Endothelial cell of umbilical vein (primary cell): ENCODE measurements at regions not wholly inside any gene's neighbourhood (a gene's known extent, or its start where the extent isn't known, plus 50 kb on each side); places are given as distances from the start of the nearest gene placed in this dataset.

Experiments
- BruUV-seq: library from RNA; stranded (reverse); fragments of 400-500 nt; replicated peaks from 2 replicates; lab custom pipeline; 2021; lab: Mats Ljungman, UMichigan
- CTCF ChIA-PET: fragments of 300-600, 350-600 bp; sonication (Branson Sonifier 250); formaldehyde crosslinking; loops from one replicate; lab custom pipeline; 2021; ENCODE audit warnings: antibody characterized with exemption, inconsistent platforms; lab: Charles Lee
- POLR2A ChIA-PET: fragments of 300-600, 350-600 bp; sonication (Branson Sonifier 250); formaldehyde crosslinking; loops from one replicate; lab custom pipeline; 2021; ENCODE audit warnings: antibody characterized with exemption, inconsistent platforms; lab: Charles Lee
- DNase-seq: peaks from one replicate; pipeline ENCODE4 v3.0.0-alpha.2; 2011; ENCODE audit warnings: low read depth, low spot score
- FAIRE-seq: peaks from 2 replicates; lab custom pipeline; 2011; peaks lifted over from hg19 to GRCh38; lab: Jason Lieb, UNC
- H2AFZ ChIP-seq: 2 replicates; pipeline ENCODE4 v1.6.0; 2012; ENCODE audit warnings: low read depth, low read length, control low read depth, inconsistent platforms
- H3K27ac ChIP-seq: 2 replicates; pipeline ENCODE4 v1.5.1; 2011; ENCODE audit warnings: low read depth, mild to moderate bottlenecking, control low read depth, low read length, moderate library complexity; ENCODE audit not compliant: insufficient read depth
- H3K27me3 ChIP-seq, 2 experiments: 2 replicates each; pipeline versions ENCODE4 v1.6.0 to v1.6.1; 2011; ENCODE audit warnings: low read length in 2 of 2, mixed read lengths in 1 of 2; ENCODE audit not compliant: control insufficient read depth in 2 of 2, insufficient read depth in 2 of 2
- H3K36me3 ChIP-seq, 2 experiments: 2 replicates in 1 of 2; 3 replicates in 1 of 2; pipeline ENCODE4 v1.5.1; 2011; ENCODE audit warnings: low read length in 2 of 2, mild to moderate bottlenecking in 1 of 2, moderate library complexity in 1 of 2; ENCODE audit not compliant: control insufficient read depth in 2 of 2, insufficient read depth in 2 of 2; ENCODE audit errors: extremely low read depth in 1 of 2
- H3K4me1 ChIP-seq: 3 replicates; pipeline ENCODE4 v1.5.1; 2011; ENCODE audit warnings: mild to moderate bottlenecking, low read length; ENCODE audit not compliant: control insufficient read depth, insufficient read depth; ENCODE audit errors: extremely low read depth
- H3K4me2 ChIP-seq: 2 replicates; pipeline ENCODE4 v1.6.1; 2011; ENCODE audit warnings: low read length, control low read depth, mixed read lengths; ENCODE audit not compliant: insufficient read depth
- H3K4me3 ChIP-seq, 3 experiments: fragments of 200-600 bp in 1 of 3; sonication (generic), shearing (Covaris generic) in 1 of 3; replicated peaks in 1 of 3; 2 replicates each; pipeline ENCODE4 v1.5.1; 2011 to 2016; ENCODE audit warnings: control low read depth in 3 of 3, low read length in 3 of 3, mild to moderate bottlenecking in 2 of 3, inconsistent platforms in 1 of 3, low read depth in 1 of 3, moderate library complexity in 1 of 3; ENCODE audit not compliant: insufficient read depth in 1 of 3
- H3K79me2 ChIP-seq: 2 replicates; pipeline ENCODE4 v1.6.0; 2012; ENCODE audit warnings: low read length, inconsistent platforms; ENCODE audit not compliant: control insufficient read depth, insufficient read depth
- H3K9ac ChIP-seq: replicated peaks from 2 replicates; pipeline ENCODE3; 2011; ENCODE audit warnings: low read length, control low read depth; ENCODE audit not compliant: insufficient read depth; ENCODE audit errors: extremely low read depth
- H3K9me1 ChIP-seq: replicated peaks from 3 replicates; pipeline ENCODE4 v1.6.0; 2011; ENCODE audit warnings: mild to moderate bottlenecking, low read length; ENCODE audit not compliant: control insufficient read depth, insufficient read depth; ENCODE audit errors: extremely low read depth
- H3K9me3 ChIP-seq: replicated peaks from 2 replicates; pipeline ENCODE4 v1.5.1; 2012; ENCODE audit warnings: low read length, inconsistent platforms; ENCODE audit not compliant: control insufficient read depth, insufficient read depth
- H4K20me1 ChIP-seq: replicated peaks from 2 replicates; pipeline ENCODE3; 2011; ENCODE audit warnings: mild to moderate bottlenecking, low read length; ENCODE audit not compliant: control insufficient read depth, insufficient read depth; ENCODE audit errors: extremely low read depth
- EZH2 ChIP-seq: IDR thresholded peaks from 2 replicates; pipeline ENCODE4 v1.6.1; 2012; ENCODE audit warnings: borderline replicate concordance, low read depth, mild to moderate bottlenecking, moderate library complexity, low read length, inconsistent platforms; ENCODE audit not compliant: severe bottlenecking
- FOS ChIP-seq: IDR thresholded peaks from 2 replicates; pipeline ENCODE4 v1.6.1; 2011; ENCODE audit warnings: mild to moderate bottlenecking, low read length, moderate library complexity, borderline replicate concordance; ENCODE audit not compliant: insufficient read depth
- GATA2 ChIP-seq: IDR thresholded peaks from 2 replicates; pipeline ENCODE4 v1.7.0; 2011; ENCODE audit warnings: low read depth, mild to moderate bottlenecking, moderate library complexity, mixed read lengths, low read length; ENCODE audit not compliant: insufficient read length, insufficient read depth
- JUN ChIP-seq: IDR thresholded peaks from 2 replicates; pipeline ENCODE4 v1.6.1; 2011; ENCODE audit warnings: borderline replicate concordance, low read depth; ENCODE audit not compliant: insufficient read length, insufficient read depth
- MYC ChIP-seq: IDR thresholded peaks from one replicate; pipeline ENCODE4 v1.6.1; 2011; ENCODE audit warnings: mild to moderate bottlenecking, low read depth, low read length
- POLR2A ChIP-seq: IDR thresholded peaks from 2 replicates; pipeline ENCODE4 v1.6.1; 2012; ENCODE audit warnings: low read depth, mild to moderate bottlenecking, control low read depth, low read length
- POLR2AphosphoS5 ChIP-seq: IDR thresholded peaks from 2 replicates; pipeline ENCODE4 v1.6.1; 2012; ENCODE audit warnings: low read depth, mild to moderate bottlenecking, control low read depth, low read length, moderate library complexity; ENCODE audit not compliant: insufficient read depth
- dilution Hi-C: fragments of 300-500 bp; cut with MboI; formaldehyde crosslinking; loops from one replicate; pipeline ENCODE4 v1.15.0; 2019; ENCODE audit warnings: low sequenced_read_pairs; ENCODE audit not compliant: extremely low pct_ligation_motif_present
- intact Hi-C: fragments of 100-400 bp; cut with micrococcal nuclease; formaldehyde crosslinking; loops from one replicate; pipeline ENCODE4 v1.10.0; 2022
- TF ChIP-seq, protein P1 (sequence below): IDR thresholded peaks from 2 replicates; pipeline ENCODE4 v1.6.1; 2011; ENCODE audit not compliant: insufficient read depth, insufficient read length
- TF ChIP-seq, protein P2 (sequence below), 2 donors: IDR thresholded peaks; 1 replicate in 1 of 2; 2 replicates in 1 of 2; pipeline ENCODE4 v1.5.1; 2011; ENCODE audit warnings: low read length in 2 of 2, mild to moderate bottlenecking in 2 of 2, moderate library complexity in 2 of 2, control low read depth in 1 of 2, inconsistent platforms in 1 of 2, low read depth in 1 of 2; ENCODE audit not compliant: insufficient read depth in 1 of 2; ENCODE audit errors: extremely low read depth in 1 of 2

DNA sequence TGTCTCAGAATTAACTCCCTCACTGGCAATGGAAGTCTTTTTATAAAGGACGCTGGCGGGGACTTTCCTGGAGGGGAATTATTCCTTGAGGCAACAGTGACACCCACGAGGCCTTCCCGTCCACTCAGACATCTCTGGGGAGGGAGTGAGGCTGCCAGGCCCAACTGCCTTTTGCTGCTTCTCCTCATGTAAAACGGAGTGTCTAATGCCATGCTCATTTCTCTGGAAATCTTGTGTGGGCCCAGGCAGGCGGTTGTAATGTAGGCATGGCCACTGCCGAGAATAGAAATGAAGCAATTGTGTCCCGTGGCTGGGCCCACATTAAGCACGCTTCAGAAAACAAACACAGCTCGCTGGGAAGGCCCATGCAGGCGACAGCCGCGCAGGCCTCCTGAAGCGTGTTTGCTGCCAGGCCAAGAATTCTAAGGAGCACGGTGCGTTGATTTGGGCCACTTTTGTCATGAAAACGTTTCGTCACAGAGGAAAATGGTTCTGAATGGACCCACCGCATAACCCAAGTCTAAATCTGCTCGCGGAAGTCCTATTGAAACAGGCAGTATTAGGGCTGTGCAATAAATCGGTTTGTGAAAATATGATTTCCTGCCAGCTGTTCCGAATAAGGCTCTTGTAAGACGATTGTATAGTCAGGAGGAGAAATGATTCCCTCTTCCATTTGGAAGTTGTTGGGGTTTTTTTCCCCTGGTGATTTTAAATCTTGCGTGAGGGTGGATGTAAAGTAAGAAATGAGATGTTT is 104.2 kb upstream of the CHST15 start:
- Histone ChIP-seq H4K20me1 (no peaks in the 10 kb centered on the region), H3K36me3 (no peaks in the 10 kb centered on the region), H3K27me3 (no peaks in the 10 kb centered on the region), H3K4me2 (no peak overlapping the region), H2AFZ (no peak overlapping the region), H3K4me3 (no peak overlapping the region), H3K27ac (no peak overlapping the region), H3K9me1 (no peaks in the 10 kb centered on the region), H3K79me2 (no peaks in the 10 kb centered on the region), H3K9ac (no peak overlapping the region), H3K9me3 (no peaks in the 10 kb centered on the region), H3K4me1 (no peaks in the 10 kb centered on the region)
- BruUV-seq = no TSS peak
- POLR2A ChIA-PET = no interaction called here
- TF ChIP-seq POLR2A = no peak
- no peak for TF ChIP-seq GATA2
- TF ChIP-seq MYC = no peak
- no peak for TF ChIP-seq JUN
- TF ChIP-seq, protein P1, sequence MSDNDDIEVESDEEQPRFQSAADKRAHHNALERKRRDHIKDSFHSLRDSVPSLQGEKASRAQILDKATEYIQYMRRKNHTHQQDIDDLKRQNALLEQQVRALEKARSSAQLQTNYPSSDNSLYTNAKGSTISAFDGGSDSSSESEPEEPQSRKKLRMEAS = no peak
- TF ChIP-seq EZH2 = no peak
- TF ChIP-seq POLR2AphosphoS5 = no peak
- TF ChIP-seq, protein P2, sequence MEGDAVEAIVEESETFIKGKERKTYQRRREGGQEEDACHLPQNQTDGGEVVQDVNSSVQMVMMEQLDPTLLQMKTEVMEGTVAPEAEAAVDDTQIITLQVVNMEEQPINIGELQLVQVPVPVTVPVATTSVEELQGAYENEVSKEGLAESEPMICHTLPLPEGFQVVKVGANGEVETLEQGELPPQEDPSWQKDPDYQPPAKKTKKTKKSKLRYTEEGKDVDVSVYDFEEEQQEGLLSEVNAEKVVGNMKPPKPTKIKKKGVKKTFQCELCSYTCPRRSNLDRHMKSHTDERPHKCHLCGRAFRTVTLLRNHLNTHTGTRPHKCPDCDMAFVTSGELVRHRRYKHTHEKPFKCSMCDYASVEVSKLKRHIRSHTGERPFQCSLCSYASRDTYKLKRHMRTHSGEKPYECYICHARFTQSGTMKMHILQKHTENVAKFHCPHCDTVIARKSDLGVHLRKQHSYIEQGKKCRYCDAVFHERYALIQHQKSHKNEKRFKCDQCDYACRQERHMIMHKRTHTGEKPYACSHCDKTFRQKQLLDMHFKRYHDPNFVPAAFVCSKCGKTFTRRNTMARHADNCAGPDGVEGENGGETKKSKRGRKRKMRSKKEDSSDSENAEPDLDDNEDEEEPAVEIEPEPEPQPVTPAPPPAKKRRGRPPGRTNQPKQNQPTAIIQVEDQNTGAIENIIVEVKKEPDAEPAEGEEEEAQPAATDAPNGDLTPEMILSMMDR (IDR thresholded peaks at IDR 0.05; ENCODE audit: extremely low read depth in 1 of 2, insufficient read depth in 1 of 2, low read depth in 1 of 2, low read length in 2 of 2) = no peak
- TF ChIP-seq FOS = no peak
- dilution Hi-C loops (no loop called here), intact Hi-C loops (no loop called here)
- DNase-seq = no peak
- CTCF ChIA-PET = no interaction called here
- FAIRE-seq = no peak
